ENCODE measurements at regions not wholly inside any gene's neighbourhood (a gene's known extent, or its start where the extent isn't known, plus 50 kb on each side); places are given as distances from the start of the nearest gene placed in this dataset.

GRCh38 chrX:67288156-67288555 lies 255.7 kb upstream of the AR start:
- Histone ChIP-seq H3K4me1 (no peaks in the 10 kb centered on the region), H3K27me3 (peaks cover 0 to 19% of the 10 kb centered on the region in 2 donors), H3K9me3 (no peaks in the 10 kb centered on the region), H3K27ac (peak overlapping the region in 1 of 2 donors; percentile 14), H3K36me3 (no peaks in the 10 kb centered on the region), H3K4me3 (no peak overlapping the region)
- intact Hi-C loops (cut with DNase I; ENCODE audit: low total_unique reads) = no loop called here
- TF ChIP-seq CTCF (IDR thresholded peaks at IDR 0.05) (no peak), POLR2AphosphoS5 (IDR thresholded peaks at IDR 0.05) (no peak), POLR2A (IDR thresholded peaks at IDR 0.05) (no peak)
- no peak for DNase-seq (ENCODE audit: low spot score in 2 of 2)

GRCh38 chrX:67289055-67289499 lies 254.7 kb upstream of the AR start:
- DNase-seq (ENCODE audit: low spot score in 2 of 2) = no peak
- peak overlapping the region in 1 of 2 donors; percentile 14 for H3K27ac ChIP-seq
- H3K36me3 ChIP-seq = no peaks in the 10 kb centered on the region
- H3K27me3 ChIP-seq = peaks cover 0 to 19% of the 10 kb centered on the region in 2 donors
- intact Hi-C loops (cut with DNase I; ENCODE audit: low total_unique reads) = no loop called here
- H3K4me1 ChIP-seq = no peaks in the 10 kb centered on the region
- TF ChIP-seq POLR2AphosphoS5 (IDR thresholded peaks at IDR 0.05) (no peak), POLR2A (IDR thresholded peaks at IDR 0.05) (no peak), CTCF (IDR thresholded peaks at IDR 0.05) (no peak)
- H3K9me3 ChIP-seq = no peaks in the 10 kb centered on the region
- no peak overlapping the region for H3K4me3 ChIP-seq

GRCh38 chrX:67290489-67291220 lies 253.2 kb upstream of the AR start:
- Histone ChIP-seq H3K9me3 (no peaks in the 10 kb centered on the region), H3K4me1 (no peaks in the 10 kb centered on the region), H3K27ac (no peak overlapping the region), H3K27me3 (peaks cover 0 to 19% of the 10 kb centered on the region in 2 donors), H3K4me3 (no peak overlapping the region), H3K36me3 (no peaks in the 10 kb centered on the region)
- no peak for DNase-seq (ENCODE audit: low spot score in 2 of 2)
- TF ChIP-seq CTCF (IDR thresholded peaks at IDR 0.05) (no peak), POLR2A (IDR thresholded peaks at IDR 0.05) (no peak), POLR2AphosphoS5 (IDR thresholded peaks at IDR 0.05) (no peak)
- intact Hi-C loops (cut with DNase I; ENCODE audit: low total_unique reads) = no loop called here

GRCh38 chrX:67295924-67296323 lies 247.9 kb upstream of the AR start:
- intact Hi-C loops (cut with DNase I; ENCODE audit: low total_unique reads) = no loop called here
- Histone ChIP-seq H3K4me3 (no peak overlapping the region), H3K4me1 (no peaks in the 10 kb centered on the region), H3K9me3 (peaks cover 4 to 10% of the 10 kb centered on the region in 2 donors), H3K27me3 (peaks cover 0 to 21% of the 10 kb centered on the region in 2 donors), H3K27ac (no peak overlapping the region), H3K36me3 (no peaks in the 10 kb centered on the region)
- TF ChIP-seq CTCF (IDR thresholded peaks at IDR 0.05) (no peak), POLR2A (IDR thresholded peaks at IDR 0.05) (no peak), POLR2AphosphoS5 (IDR thresholded peaks at IDR 0.05) (no peak)
- no peak for DNase-seq (ENCODE audit: low spot score in 2 of 2)

- H3K27me3 ChIP-seq = peaks cover 0 to 18% of the 10 kb centered on the region in 2 donors
- DNase-seq (ENCODE audit: low spot score in 2 of 2) = no peak
- H3K27ac ChIP-seq = no peak overlapping the region
- H3K9me3 ChIP-seq = peaks cover 4 to 10% of the 10 kb centered on the region in 2 donors
- no peaks in the 10 kb centered on the region for H3K4me1 ChIP-seq
- intact Hi-C loops (cut with DNase I; ENCODE audit: low total_unique reads) = no loop called here
- no peak for TF ChIP-seq POLR2AphosphoS5 (IDR thresholded peaks at IDR 0.05)
- no peak for TF ChIP-seq POLR2A (IDR thresholded peaks at IDR 0.05)
- TF ChIP-seq CTCF (IDR thresholded peaks at IDR 0.05) = no peak
- H3K4me3 ChIP-seq = no peak overlapping the region
- H3K36me3 ChIP-seq = no peaks in the 10 kb centered on the region
Measured at GRCh38 chrX:67296395-67296794, 247.4 kb upstream of the AR start.

Data from breast epithelium (tissue), 4 donors.